ENCODE measurements at regions not wholly inside any gene's neighbourhood (a gene's known extent, or its start where the extent isn't known, plus 50 kb on each side); places are given as distances from the start of the nearest gene placed in this dataset.

GRCh38 chr11:81869351-81870065 lies 864.2 kb downstream of the FAM181B start:
- no peak overlapping the region for H4K5ac ChIP-seq (ENCODE audit: insufficient read length, low read depth, low read length)
- H4K8ac ChIP-seq (ENCODE audit: extremely low read depth, insufficient read depth, low read length), result no peak overlapping the region
- H2BK20ac ChIP-seq (ENCODE audit: low read length), result no peak overlapping the region
- H4K91ac ChIP-seq (replicated peaks; ENCODE audit: insufficient read length, low read length), result no peak overlapping the region
- H2BK120ac ChIP-seq (replicated peaks; ENCODE audit: low read depth, low read length), result no peak overlapping the region
- 73% methylated on average over 1 of the region's 1 CpG; no CpG with 5 or more reads in 1 of the 2 experiments for WGBS, 2 experiments (ENCODE audit: extremely low coverage in 1 of 2, insufficient coverage in 1 of 2, insufficient read length in 1 of 2, insufficient replicate concordance in 2 of 2, low coverage in 1 of 2, low lambda C conversion rate in 2 of 2, missing lambda C conversion rate in 1 of 2)
- DNase-seq (ENCODE audit: low read depth in 1 of 2, low spot score in 2 of 2) (no peak), FAIRE-seq (no peak)
- H2BK15ac ChIP-seq (ENCODE audit: low read length), result no peak overlapping the region
- H3K56ac ChIP-seq (replicated peaks; ENCODE audit: insufficient read length, low read depth, low read length), result no peak overlapping the region
- no peak overlapping the region for H2BK5ac ChIP-seq (ENCODE audit: low read depth, low read length)
- H3K4me3 ChIP-seq (ENCODE audit: extremely low read depth in 1 of 4, insufficient read depth in 2 of 4, low read depth in 3 of 4, low read length in 4 of 4), result no peak overlapping the region
- H3K27ac ChIP-seq (ENCODE audit: low read depth, low read length), result no peak overlapping the region
- no peaks in the 10 kb centered on the region for H3K23me2 ChIP-seq (ENCODE audit: low read depth, low read length)
- H3K4me2 ChIP-seq (ENCODE audit: insufficient read depth in 1 of 2, low read depth in 2 of 2, low read length in 2 of 2), result no peak overlapping the region
- H3K4ac ChIP-seq (replicated peaks; ENCODE audit: insufficient read length, low read depth, low read length), result no peak overlapping the region
- H3K4me1 ChIP-seq (replicated peaks in 1 of 4; ENCODE audit: control insufficient read depth in 3 of 4, insufficient read depth in 4 of 4, low read length in 3 of 4), result no peaks in the 10 kb centered on the region
- H2BK12ac ChIP-seq (ENCODE audit: low read depth, low read length), result no peak overlapping the region
- no peak overlapping the region for H3K9ac ChIP-seq (replicated peaks in 1 of 4; ENCODE audit: extremely low read depth in 1 of 4, low read depth in 3 of 4, low read length in 3 of 4)
- H3K9me3 ChIP-seq (ENCODE audit: insufficient read depth in 2 of 2, low read depth in 1 of 2, low read length in 1 of 2), result no peaks in the 10 kb centered on the region
- H3K79me1 ChIP-seq (ENCODE audit: low read depth, low read length), result no peaks in the 10 kb centered on the region
- no peak overlapping the region for H2AFZ ChIP-seq (ENCODE audit: low read length)
- no peak overlapping the region for H3K23ac ChIP-seq (ENCODE audit: insufficient read length)
- no peaks in the 10 kb centered on the region for H3K79me2 ChIP-seq (ENCODE audit: control insufficient read depth in 1 of 2, insufficient read depth in 2 of 2, low read length in 2 of 2)
- H3K14ac ChIP-seq (ENCODE audit: insufficient read length), result no peak overlapping the region
- ChIA-PET POLR2A (ENCODE audit: partially characterized antibody) (no interaction called here), CTCF (ENCODE audit: partially characterized antibody) (interaction anchor here (0.7 kb wide), 1 partner anchor 145 kb away, joined by 4 read pairs; no protein-coding TSS in a partner anchor)
- H4K20me1 ChIP-seq (replicated peaks in 1 of 2; ENCODE audit: control insufficient read depth in 1 of 2, insufficient read depth in 2 of 2, low read length in 2 of 2), result no peaks in the 10 kb centered on the region
- no peak overlapping the region for H2AK5ac ChIP-seq (ENCODE audit: low read depth, low read length)
- no peak overlapping the region for H3K18ac ChIP-seq (ENCODE audit: extremely low read depth, low read length)
- no peaks in the 10 kb centered on the region for H3K36me3 ChIP-seq (ENCODE audit: control insufficient read depth in 2 of 4, insufficient read depth in 4 of 4, low read length in 3 of 4)
- no peaks in the 10 kb centered on the region for H3K27me3 ChIP-seq (replicated peaks in 1 of 4; ENCODE audit: control insufficient read depth in 3 of 4, extremely low read depth in 1 of 4, insufficient read depth in 3 of 4, low read length in 3 of 4)

Data from H1 (cell line).